Gastrocnemius medialis (tissue), 4 donors: ENCODE measurements at regions not wholly inside any gene's neighbourhood (a gene's known extent, or its start where the extent isn't known, plus 50 kb on each side); places are given as distances from the start of the nearest gene placed in this dataset.

Experiments used
- CTCF ChIP-seq, 5 experiments: fragments of 450-650 bp in 3 of 5; fragments of 200-600 bp in 2 of 5; sonication (generic) in 2 of 5; IDR thresholded peaks in 4 of 5; conservative IDR thresholded peaks in 1 of 5; 1 replicate in 4 of 5; 2 replicates in 1 of 5; pipeline ENCODE4 v1.5.1; 2016 to 2019; ENCODE audit warnings: antibody characterized with exemption in 5 of 5, mild to moderate bottlenecking in 3 of 5, moderate library complexity in 3 of 5
- POLR2A ChIP-seq, 2 donors: fragments of 450-650 bp; IDR thresholded peaks; one replicate each; pipeline ENCODE4 v1.6.1; 2017; ENCODE audit warnings: antibody characterized with exemption in 2 of 2, mild to moderate bottlenecking in 2 of 2, moderate library complexity in 2 of 2

GRCh38 chr22:48594016-48594756 is 1233.5 kb downstream of the BRD1 start:
- TF ChIP-seq CTCF (IDR thresholded peaks at IDR 0.05 in 4 of 5, conservative IDR thresholded peaks at IDR 0.05 in 1 of 5) (no peak), POLR2A (IDR thresholded peaks at IDR 0.05) (no peak)
